ENCODE measurements at regions not wholly inside any gene's neighbourhood (a gene's known extent, or its start where the extent isn't known, plus 50 kb on each side); places are given as distances from the start of the nearest gene placed in this dataset.
A peak's percentile ranks its signal among the peaks of the same experiment; 100 is the strongest.

DNA sequence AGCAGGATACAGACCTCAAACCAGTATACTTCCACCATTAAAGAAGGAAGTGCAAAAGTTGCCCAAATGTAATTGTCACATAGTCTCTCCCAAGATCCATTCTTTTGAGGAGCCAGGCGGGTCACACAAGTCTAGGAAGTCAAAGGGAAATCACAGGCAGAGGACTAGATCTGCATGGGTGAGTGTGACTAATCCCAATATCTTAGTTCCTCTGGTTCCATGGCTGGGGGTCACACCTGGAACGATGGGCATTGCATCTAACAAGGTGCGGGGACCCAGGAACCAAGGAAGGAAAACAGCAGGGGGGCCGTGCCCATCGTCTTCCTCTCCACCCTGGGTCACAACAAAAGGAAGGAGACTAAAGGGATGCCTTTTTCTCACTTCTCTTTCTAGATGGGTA lies 1138.8 kb downstream of the XPNPEP1 start:
- ATAC-seq (no peak), DNase-seq (no peak)
- H3K4me1 ChIP-seq (ENCODE audit: insufficient read depth, low read length): peaks cover 21% of the 10 kb centered on the region
- H3K36me3 ChIP-seq (ENCODE audit: low read depth, low read length): no peaks in the 10 kb centered on the region
- no peak overlapping the region for H3K27ac ChIP-seq (ENCODE audit: low read length)
- H3K79me2 ChIP-seq (ENCODE audit: low read length): no peaks in the 10 kb centered on the region
- no peaks in the 10 kb centered on the region for H3K9me2 ChIP-seq (replicated peaks; ENCODE audit: low read length)
- H4K20me1 ChIP-seq (ENCODE audit: low read length): no peaks in the 10 kb centered on the region
- ChIA-PET POLR2A (ENCODE audit: unreplicated experiment) (no interaction called here), CTCF (no interaction called here)
- no peaks in the 10 kb centered on the region for H3K27me3 ChIP-seq (ENCODE audit: low read length)
- no peaks in the 10 kb centered on the region for H3K9me3 ChIP-seq (ENCODE audit: low read length)
- BruUV-seq (replicated peaks): no TSS peak
- H3F3A ChIP-seq (ENCODE audit: low read length, unreplicated experiment): peaks cover 14% of the 10 kb centered on the region
- H3K9ac ChIP-seq (ENCODE audit: low read length): no peak overlapping the region
- TF ChIP-seq, protein P1, sequence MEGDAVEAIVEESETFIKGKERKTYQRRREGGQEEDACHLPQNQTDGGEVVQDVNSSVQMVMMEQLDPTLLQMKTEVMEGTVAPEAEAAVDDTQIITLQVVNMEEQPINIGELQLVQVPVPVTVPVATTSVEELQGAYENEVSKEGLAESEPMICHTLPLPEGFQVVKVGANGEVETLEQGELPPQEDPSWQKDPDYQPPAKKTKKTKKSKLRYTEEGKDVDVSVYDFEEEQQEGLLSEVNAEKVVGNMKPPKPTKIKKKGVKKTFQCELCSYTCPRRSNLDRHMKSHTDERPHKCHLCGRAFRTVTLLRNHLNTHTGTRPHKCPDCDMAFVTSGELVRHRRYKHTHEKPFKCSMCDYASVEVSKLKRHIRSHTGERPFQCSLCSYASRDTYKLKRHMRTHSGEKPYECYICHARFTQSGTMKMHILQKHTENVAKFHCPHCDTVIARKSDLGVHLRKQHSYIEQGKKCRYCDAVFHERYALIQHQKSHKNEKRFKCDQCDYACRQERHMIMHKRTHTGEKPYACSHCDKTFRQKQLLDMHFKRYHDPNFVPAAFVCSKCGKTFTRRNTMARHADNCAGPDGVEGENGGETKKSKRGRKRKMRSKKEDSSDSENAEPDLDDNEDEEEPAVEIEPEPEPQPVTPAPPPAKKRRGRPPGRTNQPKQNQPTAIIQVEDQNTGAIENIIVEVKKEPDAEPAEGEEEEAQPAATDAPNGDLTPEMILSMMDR (conservative IDR thresholded peaks at IDR 0.05; ENCODE audit: low read depth, low read length): no peak
- TF ChIP-seq EZH2phosphoT487 (IDR thresholded peaks at IDR 0.05; ENCODE audit: borderline replicate concordance, low read length): no peak
- no peak for TF ChIP-seq EZH2 (IDR thresholded peaks at IDR 0.05; ENCODE audit: low read length, unreplicated experiment)
- H3K4me3 ChIP-seq (ENCODE audit: low read length): no peak overlapping the region
- H2AFZ ChIP-seq (ENCODE audit: low read length): no peak overlapping the region
- H3K4me2 ChIP-seq (ENCODE audit: low read length): no peak overlapping the region
- intact Hi-C loops (cut with micrococcal nuclease): loop anchor here (5.0 kb wide), 1 partner anchor 233 kb away; no protein-coding TSS in a partner anchor

DNA sequence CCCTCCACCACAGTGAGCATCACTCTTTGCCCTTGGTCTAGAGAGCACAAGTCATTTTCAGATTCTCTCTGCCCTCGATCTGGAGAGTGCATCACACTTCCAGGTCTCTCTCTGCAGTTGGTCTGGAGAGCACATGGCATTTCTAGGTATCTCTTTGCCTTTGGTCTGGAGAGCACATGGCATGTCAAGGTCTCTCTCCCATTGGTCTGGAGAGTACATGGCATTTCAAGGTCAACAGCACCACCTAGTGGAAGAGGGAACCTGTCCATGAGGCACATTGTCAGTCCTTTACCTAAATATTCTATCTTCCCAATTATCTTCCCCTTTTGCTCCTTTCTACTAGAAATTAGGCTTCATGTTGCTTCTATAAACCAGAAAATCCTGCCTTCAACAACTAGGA lies 1139.4 kb downstream of the XPNPEP1 start:
- Histone ChIP-seq H4K20me1 (ENCODE audit: low read length) (no peaks in the 10 kb centered on the region), H3K36me3 (ENCODE audit: low read depth, low read length) (no peaks in the 10 kb centered on the region), H3K9me2 (replicated peaks; ENCODE audit: low read length) (no peaks in the 10 kb centered on the region), H3K9me3 (ENCODE audit: low read length) (no peaks in the 10 kb centered on the region), H3K79me2 (ENCODE audit: low read length) (no peaks in the 10 kb centered on the region), H3K4me3 (ENCODE audit: low read length) (no peak overlapping the region), H3F3A (ENCODE audit: low read length, unreplicated experiment) (peaks cover 8% of the 10 kb centered on the region), H3K27me3 (ENCODE audit: low read length) (no peaks in the 10 kb centered on the region), H3K27ac (ENCODE audit: low read length) (no peak overlapping the region), H3K9ac (ENCODE audit: low read length) (no peak overlapping the region), H3K4me1 (ENCODE audit: insufficient read depth, low read length) (peaks cover 15% of the 10 kb centered on the region), H3K4me2 (ENCODE audit: low read length) (no peak overlapping the region), H2AFZ (ENCODE audit: low read length) (0 out of 2 replicates have a peak overlapping the region, but pooled peaks have one; percentile 28)
- TF ChIP-seq EZH2 (IDR thresholded peaks at IDR 0.05; ENCODE audit: low read length, unreplicated experiment) (no peak), EZH2phosphoT487 (IDR thresholded peaks at IDR 0.05; ENCODE audit: borderline replicate concordance, low read length) (no peak)
- TF ChIP-seq, protein P1 (conservative IDR thresholded peaks at IDR 0.05; ENCODE audit: low read depth, low read length): peak; percentile 68
- ATAC-seq: peak; percentile 73
- intact Hi-C loops (cut with micrococcal nuclease): loop anchor here (2.0 to 5.0 kb wide), 2 partner anchors 233 to 237 kb away; no protein-coding TSS in a partner anchor
- CTCF ChIA-PET: no interaction called here
- peak; percentile 80 for DNase-seq
- no TSS peak for BruUV-seq (replicated peaks)
- POLR2A ChIA-PET (ENCODE audit: unreplicated experiment): no interaction called here

DNA sequence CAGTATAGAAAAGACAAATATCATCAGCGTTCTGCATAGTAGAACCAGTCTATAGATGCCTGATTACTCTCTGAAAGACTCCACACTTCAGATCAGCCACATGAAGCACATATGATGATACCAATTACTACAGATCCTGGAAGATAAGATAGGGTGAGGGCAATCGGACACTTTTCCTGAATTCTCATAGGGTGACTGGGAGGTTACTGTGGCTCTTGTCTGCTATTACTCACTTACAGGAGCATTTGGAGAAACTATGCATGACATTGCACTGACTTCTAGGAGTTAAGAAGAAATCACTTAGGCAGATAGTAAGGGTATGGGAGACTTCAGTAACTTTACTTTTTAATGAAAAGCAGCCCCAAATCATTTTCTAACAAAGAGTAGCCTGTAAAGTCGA lies 1140.9 kb downstream of the XPNPEP1 start:
- no peaks in the 10 kb centered on the region for H3K9me2 ChIP-seq (replicated peaks; ENCODE audit: low read length)
- ChIA-PET POLR2A (ENCODE audit: unreplicated experiment) (no interaction called here), CTCF (no interaction called here)
- H3K27me3 ChIP-seq (ENCODE audit: low read length): no peaks in the 10 kb centered on the region
- no TSS peak for BruUV-seq (replicated peaks)
- H3F3A ChIP-seq (ENCODE audit: low read length, unreplicated experiment): no peaks in the 10 kb centered on the region
- TF ChIP-seq EZH2 (IDR thresholded peaks at IDR 0.05; ENCODE audit: low read length, unreplicated experiment) (no peak), EZH2phosphoT487 (IDR thresholded peaks at IDR 0.05; ENCODE audit: borderline replicate concordance, low read length) (no peak)
- TF ChIP-seq, protein P1 (conservative IDR thresholded peaks at IDR 0.05; ENCODE audit: low read depth, low read length): no peak
- ATAC-seq (no peak), DNase-seq (no peak)
- no peak overlapping the region for H3K9ac ChIP-seq (ENCODE audit: low read length)
- H3K9me3 ChIP-seq (ENCODE audit: low read length): no peaks in the 10 kb centered on the region
- H3K36me3 ChIP-seq (ENCODE audit: low read depth, low read length): no peaks in the 10 kb centered on the region
- intact Hi-C loops (cut with micrococcal nuclease): loop anchor here (2.0 to 5.0 kb wide), 2 partner anchors 235 to 236 kb away; no protein-coding TSS in a partner anchor
- H4K20me1 ChIP-seq (ENCODE audit: low read length): no peaks in the 10 kb centered on the region
- H3K4me3 ChIP-seq (ENCODE audit: low read length): no peak overlapping the region
- peaks cover under 1% of the 10 kb centered on the region; the same call in 1 of the 2 replicates for H3K4me1 ChIP-seq (ENCODE audit: insufficient read depth, low read length)
- H3K79me2 ChIP-seq (ENCODE audit: low read length): no peaks in the 10 kb centered on the region
- no peak overlapping the region for H3K27ac ChIP-seq (ENCODE audit: low read length)
- no peak overlapping the region for H3K4me2 ChIP-seq (ENCODE audit: low read length)
- H2AFZ ChIP-seq (ENCODE audit: low read length): no peak overlapping the region
